ENCODE measurements at regions not wholly inside any gene's neighbourhood (a gene's known extent, or its start where the extent isn't known, plus 50 kb on each side); places are given as distances from the start of the nearest gene placed in this dataset.

- TF ChIP-seq, protein P1, sequence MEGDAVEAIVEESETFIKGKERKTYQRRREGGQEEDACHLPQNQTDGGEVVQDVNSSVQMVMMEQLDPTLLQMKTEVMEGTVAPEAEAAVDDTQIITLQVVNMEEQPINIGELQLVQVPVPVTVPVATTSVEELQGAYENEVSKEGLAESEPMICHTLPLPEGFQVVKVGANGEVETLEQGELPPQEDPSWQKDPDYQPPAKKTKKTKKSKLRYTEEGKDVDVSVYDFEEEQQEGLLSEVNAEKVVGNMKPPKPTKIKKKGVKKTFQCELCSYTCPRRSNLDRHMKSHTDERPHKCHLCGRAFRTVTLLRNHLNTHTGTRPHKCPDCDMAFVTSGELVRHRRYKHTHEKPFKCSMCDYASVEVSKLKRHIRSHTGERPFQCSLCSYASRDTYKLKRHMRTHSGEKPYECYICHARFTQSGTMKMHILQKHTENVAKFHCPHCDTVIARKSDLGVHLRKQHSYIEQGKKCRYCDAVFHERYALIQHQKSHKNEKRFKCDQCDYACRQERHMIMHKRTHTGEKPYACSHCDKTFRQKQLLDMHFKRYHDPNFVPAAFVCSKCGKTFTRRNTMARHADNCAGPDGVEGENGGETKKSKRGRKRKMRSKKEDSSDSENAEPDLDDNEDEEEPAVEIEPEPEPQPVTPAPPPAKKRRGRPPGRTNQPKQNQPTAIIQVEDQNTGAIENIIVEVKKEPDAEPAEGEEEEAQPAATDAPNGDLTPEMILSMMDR (IDR thresholded peaks at IDR 0.05) = no peak
- ATAC-seq (ENCODE audit: low FRiP score) = no peak
Observed at GRCh38 chr6:159446340-159446739, 246.7 kb downstream of the SOD2 start.

GRCh38 chr6:159445351-159445750 lies 247.7 kb downstream of the SOD2 start:
- TF ChIP-seq, protein P1 (IDR thresholded peaks at IDR 0.05) = no peak
- DNase-seq (ENCODE audit: low spot score) (no peak), ATAC-seq (ENCODE audit: low FRiP score) (no peak)

More at GRCh38 chr6:159446340-159446739, 246.7 kb downstream of the SOD2 start:
- no peak for DNase-seq (ENCODE audit: low spot score)

- TF ChIP-seq, protein P1 (IDR thresholded peaks at IDR 0.05) = no peak
- ATAC-seq (ENCODE audit: low FRiP score) (no peak), DNase-seq (ENCODE audit: low spot score) (no peak)
Observed at GRCh38 chr6:159444056-159444760, 248.8 kb downstream of the SOD2 start.

- DNase-seq (ENCODE audit: low spot score) (no peak), ATAC-seq (ENCODE audit: low FRiP score) (no peak)
- TF ChIP-seq, protein P1 (IDR thresholded peaks at IDR 0.05) = no peak
Observed at GRCh38 chr6:159443417-159443920, 249.6 kb downstream of the SOD2 start.

GRCh38 chr6:159441704-159441981 lies 251.4 kb downstream of the SOD2 start:
- TF ChIP-seq, protein P1 (IDR thresholded peaks at IDR 0.05) = no peak
- DNase-seq (ENCODE audit: low spot score) (no peak), ATAC-seq (ENCODE audit: low FRiP score) (no peak)

DNA sequence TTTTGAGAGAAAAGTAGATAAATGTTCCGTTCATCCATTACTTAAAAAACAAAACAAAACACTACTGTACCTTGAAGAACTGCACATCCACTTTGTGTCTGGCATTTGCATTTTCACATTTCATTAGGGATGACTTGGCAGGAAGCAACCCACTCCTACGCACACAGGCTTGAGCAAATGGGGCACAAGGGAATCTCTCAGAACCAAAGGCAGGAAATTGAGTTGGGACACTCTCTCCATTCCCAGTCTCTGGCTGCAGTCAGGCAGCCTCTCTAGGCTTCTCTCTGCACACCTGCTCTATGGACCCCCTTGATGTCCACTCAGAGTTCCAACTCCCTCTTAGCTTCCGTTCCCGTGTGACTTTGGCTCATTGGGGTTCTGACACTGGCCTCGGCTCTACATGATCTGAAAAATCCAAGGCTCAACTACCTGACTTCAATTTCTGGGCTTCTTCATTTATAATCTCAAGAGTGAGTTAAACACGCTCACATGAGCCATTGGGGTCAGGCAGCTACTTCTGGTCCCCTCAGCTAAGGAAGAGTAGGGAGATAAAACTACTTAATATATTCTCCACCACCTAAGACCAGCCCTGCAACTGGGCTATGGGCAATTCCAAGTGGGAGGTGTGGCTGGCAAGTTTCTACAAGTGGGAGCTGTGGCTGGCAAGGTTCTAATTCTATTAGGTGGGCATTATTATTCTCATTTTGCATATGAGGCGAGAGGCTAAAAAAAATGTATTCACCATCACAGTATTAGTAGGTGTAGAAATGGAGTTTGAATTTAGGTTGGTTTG lies 251.9 kb downstream of the SOD2 start:
- TF ChIP-seq, protein P1 (IDR thresholded peaks at IDR 0.05) = no peak
- no peak for DNase-seq (ENCODE audit: low spot score)
- ATAC-seq (ENCODE audit: low FRiP score) = no peak
